K562 (cell line): ENCODE measurements at regions not wholly inside any gene's neighbourhood (a gene's known extent, or its start where the extent isn't known, plus 50 kb on each side); places are given as distances from the start of the nearest gene placed in this dataset.
A peak's percentile ranks its signal among the peaks of the same experiment; 100 is the strongest.

Experiments
- ATAC-seq: fragments of 200-7000 bp; cut with Tn5 transposase; 3 replicates; pipeline ENCODE4 v1.9.1; 2020; ENCODE audit warnings: moderate library complexity
- BruUV-seq: library from RNA; stranded (reverse); fragments of 400-500 nt; replicated peaks from 2 replicates; lab custom pipeline; 2021; lab: Mats Ljungman, UMichigan
- CTCF ChIA-PET: fragments of 300-600 bp; formaldehyde crosslinking; extraction: SDS; loops from one replicate; lab custom pipeline; 2021; ENCODE audit warnings: low intra/inter-chr PET ratio; lab: Yijun Ruan, JAX
- POLR2A ChIA-PET: fragments of 300-600, 350-650 bp; sonication (Branson Sonifier 250); formaldehyde crosslinking; extraction: SDS; loops from one replicate; lab custom pipeline; 2021; ENCODE audit warnings: antibody characterized with exemption, inconsistent platforms; lab: Yijun Ruan, JAX
- DNase-seq, 4 experiments: peaks; one replicate each; pipeline versions ENCODE4 v3.0.0 to v3.0.0-alpha.2; 2011 to 2018; ENCODE audit warnings: low spot score in 3 of 4, mixed read lengths in 3 of 4; ENCODE audit errors: extremely low read depth in 1 of 4
- FAIRE-seq: peaks from 2 replicates; lab custom pipeline; 2011; peaks lifted over from hg19 to GRCh38; lab: Jason Lieb, UNC
- H2AFZ ChIP-seq: 2 replicates; pipeline ENCODE4 v1.6.0; 2011; ENCODE audit warnings: low read depth, low read length, control low read depth, inconsistent platforms
- H3K27ac ChIP-seq: fragments of 200-600 bp; 3 replicates; pipeline ENCODE4 v1.8.0; 2011; ENCODE audit warnings: low read depth, mild to moderate bottlenecking, control low read depth, inconsistent platforms, low read length, moderate library complexity, mixed read lengths; ENCODE audit errors: extremely low read depth
- H3K27me3 ChIP-seq, 2 experiments: fragments of 300-600 bp in 1 of 2; 2 replicates in 1 of 2; 3 replicates in 1 of 2; pipeline versions ENCODE4 v1.6.0 to v1.8.0; 2011; ENCODE audit warnings: inconsistent platforms in 2 of 2, low read length in 2 of 2, mild to moderate bottlenecking in 1 of 2, mixed read lengths in 1 of 2, moderate library complexity in 1 of 2; ENCODE audit not compliant: control insufficient read depth in 2 of 2, insufficient read depth in 2 of 2
- H3K36me3 ChIP-seq: fragments of 300-600 bp; 3 replicates; pipeline ENCODE4 v1.8.0; 2011; ENCODE audit warnings: mild to moderate bottlenecking, low read length, inconsistent platforms; ENCODE audit not compliant: control insufficient read depth, insufficient read depth
- H3K4me1 ChIP-seq, 2 experiments: fragments of 200-600 bp in 1 of 2; replicated peaks in 1 of 2; 2 replicates in 1 of 2; 3 replicates in 1 of 2; pipeline versions ENCODE4 v1.5.1 to v1.8.0; 2011; ENCODE audit warnings: inconsistent platforms in 2 of 2, low read length in 2 of 2, mild to moderate bottlenecking in 1 of 2, mixed read lengths in 1 of 2, moderate library complexity in 1 of 2; ENCODE audit not compliant: control insufficient read depth in 2 of 2, insufficient read depth in 2 of 2
- H3K4me2 ChIP-seq: 2 replicates; pipeline ENCODE4 v1.6.1; 2011; ENCODE audit warnings: low read length, control low read depth, inconsistent platforms, mixed read lengths; ENCODE audit not compliant: insufficient read depth
- H3K4me3 ChIP-seq: fragments of 200-600 bp; sonication (generic), shearing (Covaris generic); 2 replicates; pipeline ENCODE4 v1.5.1; 2016; ENCODE audit warnings: control low read depth, inconsistent platforms
- H3K79me2 ChIP-seq: fragments of 200-600 bp; 3 replicates; pipeline ENCODE4 v1.8.0; 2011; ENCODE audit warnings: low read length, inconsistent platforms; ENCODE audit not compliant: control insufficient read depth, insufficient read depth
- H3K9ac ChIP-seq, 2 experiments: 2 replicates each; pipeline versions ENCODE4 v1.6.0 to v1.6.1; 2011; ENCODE audit warnings: low read depth in 2 of 2, low read length in 2 of 2, control low read depth in 1 of 2, inconsistent platforms in 1 of 2, mild to moderate bottlenecking in 1 of 2, mixed read lengths in 1 of 2; ENCODE audit not compliant: insufficient read depth in 1 of 2
- H3K9me1 ChIP-seq: one replicate; pipeline ENCODE4 v1.6.0; 2011; ENCODE audit warnings: inconsistent platforms, mild to moderate bottlenecking, low read length, moderate library complexity; ENCODE audit not compliant: control insufficient read depth, insufficient read depth
- H3K9me3 ChIP-seq: replicated peaks from 2 replicates; pipeline ENCODE4 v1.5.1; 2011; ENCODE audit warnings: low read depth, low read length, inconsistent platforms; ENCODE audit not compliant: control insufficient read depth, insufficient read depth
- H4K20me1 ChIP-seq: replicated peaks from 2 replicates; pipeline ENCODE4 v1.6.1; 2011; ENCODE audit warnings: low read length, inconsistent platforms, mixed read lengths; ENCODE audit not compliant: control insufficient read depth, insufficient read depth
- MEF2A ChIP-seq: IDR thresholded peaks from 2 replicates; pipeline ENCODE4 v1.6.1; 2011; ENCODE audit warnings: low read depth, mild to moderate bottlenecking, low read length, moderate library complexity; ENCODE audit not compliant: control insufficient read depth
- PTBP1 ChIP-seq: fragments of 200-400 bp; formaldehyde crosslinking; IDR thresholded peaks from 2 replicates; pipeline ENCODE4 v1.6.1; 2017; ENCODE audit warnings: low read depth, low read length
- SPI1 ChIP-seq: IDR thresholded peaks from 2 replicates; pipeline ENCODE4 v1.6.1; 2011; ENCODE audit warnings: low read depth, low read length, control low read depth, borderline replicate concordance
- STAT5A ChIP-seq: IDR thresholded peaks from 2 replicates; pipeline ENCODE4 v1.6.1; 2012; ENCODE audit warnings: low read length, inconsistent platforms, borderline replicate concordance
- WGBS: fragments of 100-300 bp; shearing (Covaris generic); methylation state at CpG from one replicate; pipeline ENCODE4 v1.1.6; 2016; ENCODE audit warnings: low coverage, mixed read lengths; ENCODE audit not compliant: insufficient coverage; ENCODE audit errors: missing lambda C conversion rate; 5-methylcytosine and 5-hydroxymethylcytosine counted together
- in situ Hi-C: fragments of 300-500 bp; cut with MboI; formaldehyde crosslinking; loops from 4 replicates; pipeline ENCODE4 v1.15.0; 2018; ENCODE audit warnings: inconsistent platforms, mixed read lengths
- intact Hi-C: fragments of 100-400 bp; cut with micrococcal nuclease; formaldehyde crosslinking; loops from 2 replicates; pipeline ENCODE4 v1.14.2; 2022
- TF ChIP-seq, protein P1 (sequence below): sonication (generic); formaldehyde crosslinking; IDR thresholded peaks from 2 replicates; pipeline ENCODE4 v1.8.1; 2023; ENCODE audit warnings: mild to moderate bottlenecking, missing genetic modification reagents
- TF ChIP-seq, protein P2 (sequence below): fragments of 250-450 bp; sonication (Bioruptor Pico); IDR thresholded peaks from 2 replicates; pipeline ENCODE4 v1.5.0; 2020; ENCODE audit warnings: mild to moderate bottlenecking, borderline replicate concordance
- TF ChIP-seq, protein P3 (sequence below): fragments of 250-450 bp; sonication (Bioruptor Pico); IDR thresholded peaks from 2 replicates; pipeline ENCODE4 v1.8.0; 2022; ENCODE audit warnings: inconsistent platforms, mild to moderate bottlenecking, moderate library complexity, borderline replicate concordance

DNA sequence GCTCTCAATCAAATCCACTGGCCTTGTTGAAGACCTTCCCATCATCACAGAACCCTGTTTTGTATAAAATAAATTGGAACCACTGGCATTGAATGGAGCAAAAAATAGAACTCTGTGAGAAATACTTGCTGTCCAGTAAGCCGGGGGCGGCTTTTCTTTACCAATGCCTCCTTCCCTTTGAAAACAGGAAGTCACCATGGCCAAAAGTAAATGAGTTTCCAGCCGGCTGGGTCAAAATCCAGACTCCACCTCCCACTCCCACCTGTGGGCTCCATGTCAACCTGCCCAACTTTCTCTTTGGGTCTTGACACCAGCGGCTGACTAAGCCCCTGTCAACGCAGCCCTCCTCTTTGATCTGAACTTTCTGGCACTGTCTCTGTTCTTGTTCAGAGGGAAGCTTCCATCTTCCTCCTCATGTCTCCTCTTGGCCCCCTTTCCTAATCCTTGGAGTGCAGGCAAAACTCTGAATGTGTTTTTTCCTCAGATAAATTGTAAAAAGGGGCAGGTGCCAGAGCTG is 95.2 kb downstream of the TFAP2C start:
- H3K9me1 ChIP-seq, result no peaks in the 10 kb centered on the region
- POLR2A ChIA-PET, result no interaction called here
- no peaks in the 10 kb centered on the region for H3K4me1 ChIP-seq
- DNase-seq (no peak), FAIRE-seq (no peak), ATAC-seq (no peak)
- H3K27me3 ChIP-seq, result peaks cover 0 to 16% of the 10 kb centered on the region in 2 experiments; a peak in 3 of 5 replicates
- no peaks in the 10 kb centered on the region for H4K20me1 ChIP-seq
- BruUV-seq, result no TSS peak
- no peaks in the 10 kb centered on the region for H3K9me3 ChIP-seq
- no peaks in the 10 kb centered on the region for H3K36me3 ChIP-seq
- TF ChIP-seq, protein P1, sequence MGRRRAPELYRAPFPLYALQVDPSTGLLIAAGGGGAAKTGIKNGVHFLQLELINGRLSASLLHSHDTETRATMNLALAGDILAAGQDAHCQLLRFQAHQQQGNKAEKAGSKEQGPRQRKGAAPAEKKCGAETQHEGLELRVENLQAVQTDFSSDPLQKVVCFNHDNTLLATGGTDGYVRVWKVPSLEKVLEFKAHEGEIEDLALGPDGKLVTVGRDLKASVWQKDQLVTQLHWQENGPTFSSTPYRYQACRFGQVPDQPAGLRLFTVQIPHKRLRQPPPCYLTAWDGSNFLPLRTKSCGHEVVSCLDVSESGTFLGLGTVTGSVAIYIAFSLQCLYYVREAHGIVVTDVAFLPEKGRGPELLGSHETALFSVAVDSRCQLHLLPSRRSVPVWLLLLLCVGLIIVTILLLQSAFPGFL (CRISPR knock-in tag), result no peak
- TF ChIP-seq STAT5A, result no peak
- no peak for TF ChIP-seq MEF2A
- TF ChIP-seq, protein P2, sequence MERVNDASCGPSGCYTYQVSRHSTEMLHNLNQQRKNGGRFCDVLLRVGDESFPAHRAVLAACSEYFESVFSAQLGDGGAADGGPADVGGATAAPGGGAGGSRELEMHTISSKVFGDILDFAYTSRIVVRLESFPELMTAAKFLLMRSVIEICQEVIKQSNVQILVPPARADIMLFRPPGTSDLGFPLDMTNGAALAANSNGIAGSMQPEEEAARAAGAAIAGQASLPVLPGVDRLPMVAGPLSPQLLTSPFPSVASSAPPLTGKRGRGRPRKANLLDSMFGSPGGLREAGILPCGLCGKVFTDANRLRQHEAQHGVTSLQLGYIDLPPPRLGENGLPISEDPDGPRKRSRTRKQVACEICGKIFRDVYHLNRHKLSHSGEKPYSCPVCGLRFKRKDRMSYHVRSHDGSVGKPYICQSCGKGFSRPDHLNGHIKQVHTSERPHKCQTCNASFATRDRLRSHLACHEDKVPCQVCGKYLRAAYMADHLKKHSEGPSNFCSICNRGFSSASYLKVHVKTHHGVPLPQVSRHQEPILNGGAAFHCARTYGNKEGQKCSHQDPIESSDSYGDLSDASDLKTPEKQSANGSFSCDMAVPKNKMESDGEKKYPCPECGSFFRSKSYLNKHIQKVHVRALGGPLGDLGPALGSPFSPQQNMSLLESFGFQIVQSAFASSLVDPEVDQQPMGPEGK (CRISPR knock-in tag), result no peak
- TF ChIP-seq PTBP1, result no peak
- TF ChIP-seq, protein P3, sequence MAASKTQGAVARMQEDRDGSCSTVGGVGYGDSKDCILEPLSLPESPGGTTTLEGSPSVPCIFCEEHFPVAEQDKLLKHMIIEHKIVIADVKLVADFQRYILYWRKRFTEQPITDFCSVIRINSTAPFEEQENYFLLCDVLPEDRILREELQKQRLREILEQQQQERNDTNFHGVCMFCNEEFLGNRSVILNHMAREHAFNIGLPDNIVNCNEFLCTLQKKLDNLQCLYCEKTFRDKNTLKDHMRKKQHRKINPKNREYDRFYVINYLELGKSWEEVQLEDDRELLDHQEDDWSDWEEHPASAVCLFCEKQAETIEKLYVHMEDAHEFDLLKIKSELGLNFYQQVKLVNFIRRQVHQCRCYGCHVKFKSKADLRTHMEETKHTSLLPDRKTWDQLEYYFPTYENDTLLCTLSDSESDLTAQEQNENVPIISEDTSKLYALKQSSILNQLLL (CRISPR knock-in tag), result no peak
- TF ChIP-seq SPI1, result peak; percentile 36; the same call in 1 of the 2 replicates
- WGBS, result 0% methylated on average over 5 of the region's 5 CpGs
- CTCF ChIA-PET, result no interaction called here
- H3K27ac ChIP-seq, result no peak overlapping the region
- in situ Hi-C loops (no loop called here), intact Hi-C loops (no loop called here)
- no peak overlapping the region for H3K4me2 ChIP-seq
- H3K4me3 ChIP-seq, result no peak overlapping the region
- H3K79me2 ChIP-seq, result no peaks in the 10 kb centered on the region
- H3K9ac ChIP-seq, result no peak overlapping the region
- no peak overlapping the region for H2AFZ ChIP-seq
